T-helper 1 cell (primary cell): ENCODE measurements at regions not wholly inside any gene's neighbourhood (a gene's known extent, or its start where the extent isn't known, plus 50 kb on each side); places are given as distances from the start of the nearest gene placed in this dataset.

Source experiments
- DNase-seq, 5 donors: peaks; one replicate each; pipeline ENCODE4 v3.0.0-alpha.2; 2012 to 2020

- no peak for DNase-seq
Measured at GRCh38 chr5:15260356-15261268, 239.4 kb upstream of the FBXL7 start.

DNA sequence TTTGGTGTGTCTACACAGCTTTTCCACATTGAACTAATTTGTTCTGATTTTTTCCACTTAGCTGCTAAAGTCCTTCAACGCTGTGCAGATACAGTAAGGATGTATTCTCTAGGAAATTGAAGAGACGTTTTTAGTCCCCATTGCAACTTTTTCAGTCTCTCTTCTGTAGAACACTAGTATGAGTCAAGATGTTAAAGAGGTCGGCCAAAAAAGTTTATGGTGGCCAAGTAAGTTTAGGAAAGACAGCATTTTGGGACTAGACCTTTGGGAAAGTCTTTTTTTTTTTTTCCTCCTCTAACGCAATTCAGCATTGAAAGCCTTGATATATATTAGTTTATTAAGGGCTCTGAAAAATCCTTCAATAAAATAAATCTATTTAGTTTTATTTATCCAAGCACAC is 243.5 kb upstream of the FBXL7 start:
- DNase-seq = no peak

GRCh38 chr5:15255576-15255975 is 244.4 kb upstream of the FBXL7 start:
- DNase-seq = no peak

DNA sequence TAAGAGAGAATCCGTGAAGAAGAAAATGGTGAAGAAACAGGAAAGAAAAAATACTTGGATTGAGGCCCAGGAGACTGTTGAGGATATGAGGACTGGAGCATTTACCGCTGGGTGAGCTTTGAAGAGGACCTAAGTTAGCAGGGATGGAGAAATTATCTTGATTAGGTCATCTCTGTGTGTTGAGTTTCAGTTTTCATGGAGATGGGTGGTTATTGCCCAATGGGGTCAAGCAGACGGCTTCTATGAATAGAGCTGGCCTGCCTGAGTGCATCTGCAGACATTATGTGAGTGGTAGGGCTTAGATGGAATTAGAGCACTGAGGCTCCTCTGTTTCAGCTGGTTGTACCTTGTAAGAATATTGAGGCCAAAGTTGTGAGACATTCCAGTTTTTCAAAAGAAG is 245.4 kb upstream of the FBXL7 start:
- DNase-seq = no peak

- DNase-seq = no peak
Measured at GRCh38 chr5:15252331-15252730, 247.6 kb upstream of the FBXL7 start.

GRCh38 chr5:15249152-15249551 is 250.8 kb upstream of the FBXL7 start:
- DNase-seq = no peak

- no peak for DNase-seq
Measured at GRCh38 chr5:15248731-15249130, 251.2 kb upstream of the FBXL7 start.

GRCh38 chr5:15245913-15246312 is 254.1 kb upstream of the FBXL7 start:
- no peak for DNase-seq

DNA sequence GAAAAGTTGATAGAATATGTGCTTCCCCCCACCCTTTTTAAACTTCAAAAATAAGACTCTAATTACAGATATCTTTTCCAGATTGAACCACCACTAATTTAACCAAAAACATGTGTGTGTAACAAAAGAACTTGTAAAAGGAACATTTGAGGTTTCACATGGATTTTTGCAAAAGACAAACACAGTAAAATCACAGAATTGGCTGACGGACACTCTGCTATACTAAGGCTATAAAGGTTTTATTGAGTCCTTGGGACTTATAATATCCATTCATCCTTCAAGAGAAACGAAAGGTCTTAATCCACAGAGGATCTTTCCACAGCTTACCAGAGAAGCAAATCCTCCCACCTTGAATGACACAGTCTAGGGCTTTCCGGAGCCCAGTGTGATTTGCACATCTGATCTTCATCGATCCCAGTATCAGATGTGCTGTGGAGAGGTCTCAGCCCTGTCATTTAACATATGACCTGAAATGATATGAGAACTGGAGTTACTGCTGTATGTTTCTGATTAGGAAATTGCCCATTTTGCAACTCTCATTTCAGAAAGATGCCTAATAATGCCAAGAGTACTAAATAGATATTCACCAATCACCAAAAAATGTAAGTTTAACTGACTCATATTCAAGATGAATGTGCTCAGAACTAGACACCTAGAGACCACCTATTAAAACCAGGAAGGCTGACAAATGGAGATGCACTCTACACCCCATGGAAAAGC is 256.5 kb upstream of the FBXL7 start:
- DNase-seq = no peak

GRCh38 chr5:15241216-15241821 is 258.7 kb upstream of the FBXL7 start:
- no peak for DNase-seq

- no peak for DNase-seq
Measured at GRCh38 chr5:15238006-15238405, 262.0 kb upstream of the FBXL7 start.

- no peak for DNase-seq
Measured at GRCh38 chr5:15236911-15237508, 263.0 kb upstream of the FBXL7 start.

- no peak for DNase-seq
Measured at GRCh38 chr5:15234911-15235310, 265.1 kb upstream of the FBXL7 start.

DNA sequence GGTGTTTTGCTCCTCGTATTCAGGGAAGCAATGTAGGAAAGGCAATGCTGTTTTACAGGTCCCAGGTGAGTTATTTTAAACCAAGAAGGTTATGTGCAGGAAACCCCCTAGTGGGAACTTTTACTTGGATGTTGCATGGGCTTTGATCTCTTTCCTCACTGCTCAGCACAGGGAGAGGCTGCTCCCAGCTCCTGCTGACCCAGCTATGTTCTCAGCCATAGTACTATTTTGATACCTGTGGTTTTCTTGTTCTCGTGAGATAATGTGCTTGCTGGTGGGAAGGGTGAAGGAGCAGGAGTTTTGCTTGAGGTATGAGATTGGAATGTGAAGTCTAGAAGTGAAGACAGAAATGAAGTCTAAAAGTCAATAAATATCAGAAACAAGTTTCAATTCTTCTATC is 265.6 kb upstream of the FBXL7 start:
- no peak for DNase-seq

DNA sequence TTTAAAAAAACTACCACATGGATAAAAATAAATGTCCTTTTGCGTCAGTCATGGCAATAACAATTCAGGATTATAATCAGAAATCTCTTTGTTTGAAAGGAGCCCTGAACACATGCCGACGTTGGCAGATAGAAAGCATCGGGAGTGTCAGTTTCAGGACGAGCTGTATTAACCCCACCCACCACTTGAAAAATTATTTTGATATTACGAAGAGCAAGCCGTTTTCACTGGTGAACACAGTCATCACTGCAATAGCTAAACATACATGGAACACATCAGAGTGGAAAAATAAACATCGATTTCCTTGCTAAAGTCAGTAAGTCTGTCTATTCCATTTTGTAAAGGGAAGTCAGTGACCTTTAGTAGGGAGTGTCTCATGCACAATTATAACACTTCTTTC is 266.4 kb upstream of the FBXL7 start:
- no peak for DNase-seq

- no peak for DNase-seq
Measured at GRCh38 chr5:15222156-15222555, 277.8 kb upstream of the FBXL7 start.

GRCh38 chr5:15220642-15221173 is 279.3 kb upstream of the FBXL7 start:
- DNase-seq = no peak

GRCh38 chr5:15215056-15215455 is 284.9 kb upstream of the FBXL7 start:
- no peak for DNase-seq

GRCh38 chr5:15214010-15214409 is 286.0 kb upstream of the FBXL7 start:
- DNase-seq = no peak

- no peak for DNase-seq
Measured at GRCh38 chr5:15209053-15209762, 290.8 kb upstream of the FBXL7 start.

GRCh38 chr5:15206133-15206532 is 293.8 kb upstream of the FBXL7 start:
- DNase-seq = no peak

GRCh38 chr5:15203376-15203775 is 296.6 kb upstream of the FBXL7 start:
- no peak for DNase-seq
